HEK293T (cell line): ENCODE measurements at regions not wholly inside any gene's neighbourhood (a gene's known extent, or its start where the extent isn't known, plus 50 kb on each side); places are given as distances from the start of the nearest gene placed in this dataset.

ENCODE experiments used
- FOXM1 ChIP-seq: fragments of 450-650 bp; IDR thresholded peaks from 2 replicates; pipeline ENCODE4 v1.6.1; 2017; ENCODE audit warnings: mild to moderate bottlenecking, borderline replicate concordance
- HDGF ChIP-seq: fragments of 450-650 bp; IDR thresholded peaks from 2 replicates; pipeline ENCODE4 v1.6.1; 2017; ENCODE audit warnings: antibody characterized with exemption, borderline replicate concordance
- L3MBTL2 ChIP-seq: fragments of 450-650 bp; conservative IDR thresholded peaks from 2 replicates; pipeline ENCODE4 v1.6.1; 2016; ENCODE audit warnings: mild to moderate bottlenecking
- SUZ12 ChIP-seq: fragments of 450-650 bp; IDR thresholded peaks from 2 replicates; pipeline ENCODE4 v1.6.1; 2016; ENCODE audit warnings: mild to moderate bottlenecking
- TARDBP ChIP-seq: fragments of 450-650 bp; IDR thresholded peaks from 2 replicates; pipeline ENCODE4 v1.6.1; 2016

- TF ChIP-seq L3MBTL2 = no peak
- TF ChIP-seq HDGF = no peak
- TF ChIP-seq FOXM1 = no peak
- TF ChIP-seq TARDBP = no peak
- TF ChIP-seq SUZ12 = no peak
These were observed 103.8 kb downstream of the TRIM43 start for GRCh38 chr2:95695613-95696012.
